Body of pancreas (tissue), 4 donors: ENCODE measurements at regions not wholly inside any gene's neighbourhood (a gene's known extent, or its start where the extent isn't known, plus 50 kb on each side); places are given as distances from the start of the nearest gene placed in this dataset.

Source experiments
- CTCF ChIP-seq, 7 experiments: fragments of 450-650 bp in 4 of 7; fragments of 200-600 bp in 3 of 7; sonication (generic) in 3 of 7; IDR thresholded peaks; one replicate each; pipeline ENCODE4 v1.5.1; 2016 to 2019; ENCODE audit warnings: antibody characterized with exemption in 7 of 7
- POLR2A ChIP-seq, 3 donors: fragments of 450-650 bp; IDR thresholded peaks; one replicate each; pipeline ENCODE4 v1.6.1; 2016; ENCODE audit warnings: antibody characterized with exemption in 3 of 3, mild to moderate bottlenecking in 2 of 3

GRCh38 chr12:76237086-76237701, 111.0 kb downstream of the BBS10 start:
- no peak for TF ChIP-seq CTCF (IDR thresholded peaks at IDR 0.05)
- no peak for TF ChIP-seq POLR2A (IDR thresholded peaks at IDR 0.05)
